ENCODE measurements at regions not wholly inside any gene's neighbourhood (a gene's known extent, or its start where the extent isn't known, plus 50 kb on each side); places are given as distances from the start of the nearest gene placed in this dataset.
A peak's percentile ranks its signal among the peaks of the same experiment; 100 is the strongest.

DNA sequence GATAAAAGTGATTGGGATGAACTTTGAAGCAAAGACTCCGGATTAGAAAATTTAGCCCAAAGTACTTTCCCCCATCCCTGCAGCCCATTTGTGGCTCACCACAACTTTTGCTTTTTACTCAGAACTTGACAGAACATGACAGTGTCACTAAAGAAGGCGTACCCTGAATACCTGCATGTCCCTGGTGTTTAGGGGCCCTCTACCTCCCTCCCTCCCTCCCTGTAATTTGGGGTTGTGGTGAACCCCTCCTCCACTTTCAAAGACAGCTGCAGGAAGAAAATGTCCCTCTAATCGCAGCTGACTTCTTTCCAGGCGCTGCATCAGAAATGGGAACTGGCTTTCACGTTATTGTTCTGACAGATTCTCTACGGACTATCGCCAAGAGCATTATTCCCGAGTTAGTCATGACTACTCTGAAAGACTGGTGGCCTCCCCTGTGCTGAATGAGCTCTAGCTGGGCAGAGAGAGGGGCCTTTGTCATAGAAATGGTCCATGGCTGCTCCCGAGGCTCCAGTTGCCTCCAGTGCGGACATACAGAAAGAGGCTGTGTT lies 93.2 kb upstream of the ARHGEF3 start:
- TF ChIP-seq CTCF (conservative IDR thresholded peaks at IDR 0.05) = no peak

GRCh38 chr3:56890448-56891091 lies 88.8 kb upstream of the ARHGEF3 start:
- no peak for TF ChIP-seq CTCF (conservative IDR thresholded peaks at IDR 0.05)
- H3K27ac ChIP-seq = peak overlapping the region; percentile 25; the same call in 1 of the 2 replicates

More for the DNA sequence above, 93.2 kb upstream of the ARHGEF3 start:
- H3K27ac ChIP-seq = peak overlapping the region; percentile 61; the same call in 1 of the 2 replicates

- H3K27ac ChIP-seq = peak overlapping the region; percentile 31
- TF ChIP-seq CTCF (conservative IDR thresholded peaks at IDR 0.05) = no peak
These were observed 87.4 kb upstream of the ARHGEF3 start for GRCh38 chr3:56889131-56889530.

DNA sequence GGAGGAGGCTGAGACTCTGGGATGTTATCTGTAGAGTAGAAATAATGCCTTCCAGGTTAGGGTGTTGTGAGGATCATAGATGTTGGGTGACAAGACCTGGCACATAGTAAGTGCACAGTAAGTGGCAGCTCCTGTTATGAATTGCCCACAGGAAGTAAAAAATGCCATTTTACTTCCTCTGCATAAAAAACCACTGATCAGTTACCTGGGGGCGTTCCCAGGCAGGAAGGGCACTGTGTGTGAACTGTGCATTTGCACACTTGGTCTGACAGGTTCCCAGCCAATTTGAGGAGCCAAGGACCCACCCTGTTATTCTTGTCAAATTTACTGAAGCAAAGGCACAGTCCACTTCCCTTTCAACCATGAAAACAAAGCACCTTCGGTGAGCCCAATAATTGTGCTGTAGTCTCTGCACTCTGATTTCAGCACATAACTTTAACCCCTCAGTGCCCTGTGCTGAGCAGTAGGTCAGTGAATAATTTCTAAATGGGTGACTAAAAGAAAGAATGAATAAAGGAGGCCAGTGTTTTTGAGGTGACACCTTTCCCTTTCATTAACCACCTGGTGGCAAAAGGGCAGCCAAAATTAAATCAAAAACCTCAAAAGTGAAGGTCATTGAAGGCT lies 85.8 kb upstream of the ARHGEF3 start:
- TF ChIP-seq CTCF (conservative IDR thresholded peaks at IDR 0.05) = no peak
- H3K27ac ChIP-seq = no peak overlapping the region

GRCh38 chr3:56886314-56886713 lies 84.6 kb upstream of the ARHGEF3 start:
- TF ChIP-seq CTCF (conservative IDR thresholded peaks at IDR 0.05) = no peak
- H3K27ac ChIP-seq = no peak overlapping the region

DNA sequence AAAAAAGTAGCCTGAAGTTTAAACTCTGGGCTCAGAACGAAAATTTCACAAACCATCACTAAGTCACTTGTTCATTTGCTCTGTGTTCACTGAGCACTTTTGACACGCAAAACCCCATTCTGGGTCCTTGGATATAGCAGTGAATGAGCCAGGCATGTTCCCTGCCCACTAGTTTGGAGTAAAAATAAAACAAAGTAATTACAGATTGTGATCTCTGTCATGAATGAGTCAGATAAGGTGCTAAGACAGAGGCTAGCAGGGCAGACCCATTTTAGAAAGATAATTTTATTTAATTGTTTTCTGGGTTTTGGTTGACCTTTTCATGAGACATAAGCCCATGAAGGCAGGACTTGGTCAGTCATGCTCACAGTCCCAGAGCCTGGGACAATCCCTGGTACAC lies 84.1 kb upstream of the ARHGEF3 start:
- TF ChIP-seq CTCF (conservative IDR thresholded peaks at IDR 0.05) = no peak
- H3K27ac ChIP-seq = no peak overlapping the region

- TF ChIP-seq CTCF (conservative IDR thresholded peaks at IDR 0.05) = no peak
- no peak overlapping the region for H3K27ac ChIP-seq
These were observed 83.7 kb upstream of the ARHGEF3 start for GRCh38 chr3:56885453-56885852.

Data from VCaP (cell line).